Left hindlimb (tissue), 1 donor: ENCODE measurements at regions not wholly inside any gene's neighbourhood (a gene's known extent, or its start where the extent isn't known, plus 50 kb on each side); places are given as distances from the start of the nearest gene placed in this dataset.

Experiments used
- DNase-seq: peaks from one replicate; pipeline ENCODE4 v3.0.0-alpha.2; 2018

GRCh38 chr14:96931751-96932150, 134.6 kb downstream of the VRK1 start:
- no peak for DNase-seq

GRCh38 chr14:96934638-96935330, 137.6 kb downstream of the VRK1 start:
- no peak for DNase-seq

- DNase-seq: no peak
Measured at GRCh38 chr14:96938946-96939345, 141.8 kb downstream of the VRK1 start.

GRCh38 chr14:96940009-96940408, 142.8 kb downstream of the VRK1 start:
- DNase-seq: no peak

GRCh38 chr14:96944297-96944696, 147.1 kb downstream of the VRK1 start:
- DNase-seq: no peak

DNA sequence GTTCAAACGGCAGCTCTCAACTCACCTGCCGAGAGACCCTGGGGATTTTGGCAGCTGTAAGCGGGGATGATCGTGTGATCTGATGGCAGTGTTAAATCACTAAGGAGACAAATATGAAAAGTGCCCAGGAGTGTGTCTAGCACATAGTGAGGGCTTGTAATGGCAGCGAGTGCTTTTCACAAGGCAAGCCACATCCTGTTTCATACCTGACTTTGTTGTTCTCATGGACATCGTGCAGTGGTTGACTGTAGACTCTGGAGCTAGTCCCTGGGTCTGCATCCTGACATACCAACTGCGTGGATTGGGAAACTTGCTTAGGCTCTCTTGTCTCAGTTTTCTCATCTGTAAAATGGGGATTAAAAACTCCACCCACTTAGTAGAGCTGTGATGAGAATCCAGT, 148.5 kb downstream of the VRK1 start:
- DNase-seq: no peak

DNA sequence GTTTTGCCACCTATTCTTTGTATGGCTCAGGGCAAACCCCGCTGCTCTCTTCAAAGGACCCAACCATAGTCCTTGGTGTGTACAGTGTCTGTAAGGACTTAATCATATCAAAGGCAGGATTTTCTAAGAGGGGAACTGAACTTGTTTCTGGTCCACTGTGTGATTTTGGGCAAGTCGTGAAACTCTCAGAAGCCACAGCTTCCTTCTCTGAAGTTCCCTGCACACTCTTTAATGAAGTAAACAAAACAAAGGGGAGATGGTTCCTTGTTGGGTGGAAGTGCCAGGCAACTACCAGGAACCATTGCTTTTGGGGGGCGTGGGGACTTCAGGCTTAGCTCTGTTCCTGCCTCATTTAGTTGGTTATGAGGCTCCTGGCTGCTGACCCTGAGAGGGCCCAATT, 152.4 kb downstream of the VRK1 start:
- no peak for DNase-seq

- no peak for DNase-seq
Measured at GRCh38 chr14:96951511-96951910, 154.3 kb downstream of the VRK1 start.

DNA sequence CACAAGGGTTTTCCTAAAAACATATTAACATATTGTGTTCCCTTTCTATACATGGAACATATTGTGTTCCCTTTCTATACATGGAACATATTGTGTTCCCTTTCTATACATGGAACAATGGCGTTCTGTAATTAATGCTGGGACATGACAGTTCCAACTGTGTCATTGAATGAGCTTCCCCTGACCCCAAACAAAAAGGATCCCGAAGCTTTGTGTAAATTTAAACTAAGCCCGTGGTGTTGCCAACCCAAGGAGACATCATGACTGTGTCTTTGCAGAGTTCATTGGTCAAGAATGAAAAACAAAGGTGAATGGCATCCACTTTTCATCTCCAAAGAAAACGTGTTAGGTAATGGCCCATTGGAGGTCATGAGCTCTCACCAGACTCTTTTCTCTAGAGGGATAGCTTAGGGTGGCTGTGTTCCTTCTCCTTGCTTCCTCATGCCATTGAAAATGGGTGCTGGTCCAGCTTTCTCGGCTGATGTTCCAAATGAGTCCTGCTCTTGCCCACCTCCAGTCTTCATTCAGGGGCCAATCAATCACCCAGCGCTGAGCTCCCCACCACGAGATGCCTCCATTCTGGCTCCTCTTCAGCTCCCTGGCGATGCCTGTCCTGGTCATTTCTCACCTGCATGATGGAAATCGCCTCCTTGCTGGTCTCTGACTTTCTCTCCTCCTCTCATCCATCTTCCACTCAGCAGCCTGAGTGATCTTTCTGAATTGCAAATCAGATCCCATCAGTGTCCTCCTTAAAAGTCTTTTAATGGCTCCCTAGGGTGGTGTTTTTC, 156.1 kb downstream of the VRK1 start:
- DNase-seq: no peak

- DNase-seq: no peak
Measured at GRCh38 chr14:96953875-96954185, 156.6 kb downstream of the VRK1 start.

GRCh38 chr14:96956464-96957239, 159.5 kb downstream of the VRK1 start:
- DNase-seq: no peak

- no peak for DNase-seq
Measured at GRCh38 chr14:96958057-96958456, 160.9 kb downstream of the VRK1 start.

DNA sequence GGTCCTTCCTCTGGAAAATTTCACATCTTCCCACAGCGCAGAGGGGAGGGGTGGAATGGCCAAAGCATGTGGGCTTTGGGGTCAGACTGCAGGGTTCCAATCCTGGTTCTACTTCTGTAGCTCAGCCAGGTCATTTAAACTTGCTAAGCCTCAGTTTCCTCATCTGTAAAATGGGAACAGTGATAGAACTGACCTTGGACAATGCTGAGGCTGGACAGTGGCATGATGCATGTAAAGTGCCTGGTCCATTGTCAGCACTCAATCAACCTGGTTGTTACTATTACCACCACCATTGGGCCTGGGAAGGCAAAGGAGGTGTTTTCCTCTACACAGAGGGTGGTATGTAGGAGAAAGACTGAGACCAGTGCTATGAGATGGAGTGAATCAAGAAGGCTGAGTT, 162.8 kb downstream of the VRK1 start:
- no peak for DNase-seq

- DNase-seq: no peak
Measured at GRCh38 chr14:96960598-96961116, 163.5 kb downstream of the VRK1 start.

DNA sequence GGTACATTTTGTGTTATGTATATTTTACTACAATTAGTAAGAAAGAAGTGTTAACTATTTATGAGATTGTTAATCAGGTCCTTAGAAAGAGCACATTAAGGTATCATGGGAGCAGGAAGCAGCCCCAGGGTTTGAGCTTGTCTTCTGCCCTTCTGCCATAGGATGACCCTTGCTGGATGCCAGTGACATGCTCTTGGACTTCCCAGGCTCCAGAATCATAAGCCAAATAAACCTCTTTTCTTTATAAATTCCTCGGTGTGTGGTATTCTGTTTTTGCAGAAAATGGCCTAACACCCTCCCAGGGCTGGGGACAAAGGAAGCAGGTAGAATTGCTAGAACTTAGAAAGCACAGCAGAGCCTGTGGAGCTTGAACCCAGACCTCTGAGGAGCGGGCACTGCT, 164.7 kb downstream of the VRK1 start:
- DNase-seq: no peak

- DNase-seq: no peak
Measured at GRCh38 chr14:96962337-96962736, 165.2 kb downstream of the VRK1 start.

DNA sequence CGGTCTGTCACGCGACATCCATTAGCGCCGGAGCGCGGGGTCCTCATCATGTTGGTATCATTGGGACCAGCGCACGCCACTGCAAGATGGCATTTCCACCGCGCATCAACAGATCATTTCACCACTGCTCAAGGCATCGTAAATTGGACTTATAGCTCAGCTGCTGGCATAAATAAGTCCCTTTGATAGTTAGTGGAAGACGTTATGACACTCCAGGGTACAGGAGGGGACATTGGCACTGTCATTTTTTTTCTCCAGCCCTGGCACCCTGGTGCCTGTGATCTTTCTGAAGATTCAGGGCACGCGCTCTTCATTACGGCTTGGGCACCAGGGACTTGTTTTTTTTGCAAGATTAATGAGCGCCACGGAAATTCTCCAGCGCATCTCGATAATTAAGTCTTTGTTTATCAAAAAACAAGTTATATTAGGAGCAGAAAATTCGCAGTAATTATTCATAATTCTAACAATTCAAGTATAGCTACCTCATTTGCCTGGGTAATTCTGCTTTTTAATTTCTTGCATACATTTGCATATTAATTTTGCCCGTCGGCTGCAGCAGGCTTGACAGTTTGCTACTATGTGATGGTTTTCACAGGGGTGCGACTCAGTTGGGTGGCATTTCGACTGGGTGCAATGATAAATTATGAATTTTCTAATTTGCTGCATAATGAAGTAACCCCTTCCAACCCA, 167.7 kb downstream of the VRK1 start:
- DNase-seq: no peak

DNA sequence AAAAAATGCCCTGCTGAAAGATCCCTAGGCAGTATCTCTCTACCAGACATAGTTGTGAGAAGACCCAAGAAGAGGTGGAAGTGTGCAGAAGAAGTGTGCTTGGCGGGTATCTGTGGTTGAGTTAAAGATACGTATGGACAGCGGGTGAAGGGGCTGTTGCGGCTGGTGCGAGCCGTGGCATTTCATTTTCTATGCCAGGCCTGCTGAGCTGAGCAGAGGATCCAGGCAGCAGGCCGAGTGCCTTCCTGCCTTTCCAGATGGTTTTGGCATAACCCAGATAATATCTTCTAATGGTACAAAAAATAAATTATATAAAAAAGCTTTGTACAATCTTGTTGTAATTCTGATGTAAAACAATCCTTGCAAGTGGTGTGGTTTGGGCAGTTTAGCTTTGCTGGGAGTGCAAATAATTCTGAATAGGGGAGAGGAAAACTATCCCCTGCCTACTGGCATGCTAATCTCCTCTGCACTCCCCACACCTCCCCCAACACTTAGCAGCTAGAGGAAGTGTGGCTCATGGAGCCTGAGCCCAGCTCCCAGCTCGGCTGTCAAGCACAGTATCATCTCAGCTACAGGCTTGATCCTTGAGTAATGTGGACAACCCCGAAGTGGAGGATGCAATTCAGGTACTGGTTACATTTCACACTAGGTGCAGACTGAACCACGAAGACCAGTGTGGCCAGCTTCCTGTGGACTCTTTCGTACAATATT, 168.9 kb downstream of the VRK1 start:
- DNase-seq: no peak

DNA sequence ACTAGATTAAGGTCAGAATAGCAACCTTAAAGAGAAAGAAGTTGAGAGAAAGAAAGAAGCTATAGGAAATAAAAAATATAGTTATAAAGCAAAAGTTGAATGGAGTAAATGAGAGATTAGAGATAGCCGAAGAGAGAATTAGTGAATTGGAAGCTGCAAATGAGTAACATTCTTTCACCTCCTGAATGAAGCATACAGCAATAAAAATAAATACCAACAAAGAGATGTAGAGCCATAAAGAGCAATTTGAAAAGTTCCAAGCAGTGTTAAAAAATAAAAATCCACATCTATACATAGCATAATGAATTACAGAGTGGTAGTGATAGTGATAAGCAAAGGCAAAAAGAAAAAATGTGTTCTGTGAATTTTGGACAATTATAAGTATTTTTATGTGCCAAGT, 177.9 kb downstream of the VRK1 start:
- DNase-seq: no peak

DNA sequence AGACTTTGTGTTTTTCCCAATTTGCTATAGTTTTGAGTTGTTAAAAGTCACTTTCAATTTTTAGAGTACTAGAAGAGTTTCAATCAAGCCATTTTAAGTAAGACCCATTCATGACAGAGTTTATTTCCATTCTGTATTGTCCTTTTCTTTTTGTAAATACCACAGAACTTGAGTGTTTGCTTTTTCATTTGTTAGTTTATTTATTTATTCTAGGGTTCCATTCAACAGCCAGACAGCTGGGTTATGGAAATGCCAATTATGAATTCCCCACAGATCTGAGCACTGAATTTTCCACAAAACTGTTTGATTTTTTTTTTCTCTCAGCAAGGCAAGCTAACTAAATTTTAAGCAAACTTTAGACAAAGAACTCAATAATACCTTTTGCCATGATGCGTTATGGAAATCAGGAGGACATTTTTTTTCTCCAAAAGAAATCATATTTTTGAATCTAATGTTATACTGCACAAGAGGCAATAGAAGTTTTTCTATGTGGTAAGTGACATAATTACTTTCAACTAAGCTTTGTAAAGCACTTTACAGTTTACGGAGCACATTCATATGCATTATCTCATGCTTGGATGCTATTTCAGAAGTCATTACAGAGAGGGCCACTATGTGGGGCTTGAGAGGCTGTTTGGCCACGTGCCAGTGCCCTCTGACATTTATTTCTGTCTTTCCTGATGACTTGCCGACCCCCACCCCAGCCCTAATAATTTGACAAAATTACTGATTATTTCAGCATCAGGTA, 181.5 kb downstream of the VRK1 start:
- no peak for DNase-seq

DNA sequence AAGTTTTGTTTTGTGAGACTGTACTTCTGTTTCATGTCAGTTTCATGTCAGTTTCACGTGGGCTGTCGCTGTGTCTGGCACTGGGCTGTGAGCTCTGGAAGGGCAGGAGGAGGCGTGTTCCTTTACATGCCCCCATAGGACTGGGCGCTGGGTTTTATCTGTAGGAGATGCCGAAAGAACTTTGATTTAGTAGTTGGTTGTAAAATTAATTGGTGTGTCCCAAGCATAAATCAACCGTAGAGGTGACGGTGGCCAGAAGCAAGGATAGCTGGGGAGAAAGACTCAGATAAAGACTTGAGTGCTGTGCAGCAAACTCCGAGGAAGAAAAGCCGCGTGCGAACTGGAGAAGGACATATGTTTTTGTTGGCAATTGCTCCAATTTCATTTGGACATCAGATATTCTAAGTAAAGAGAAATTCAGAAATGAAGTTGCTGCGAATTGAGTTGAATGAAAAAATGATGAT, 182.5 kb downstream of the VRK1 start:
- DNase-seq: no peak

- DNase-seq: no peak
Measured at GRCh38 chr14:96980835-96981234, 183.7 kb downstream of the VRK1 start.
